Esophagus squamous epithelium (tissue), 5 donors: ENCODE measurements at regions not wholly inside any gene's neighbourhood (a gene's known extent, or its start where the extent isn't known, plus 50 kb on each side); places are given as distances from the start of the nearest gene placed in this dataset.

Source experiments
- DNase-seq: peaks from one replicate; lab custom pipeline; 2025; lab: John Stamatoyannopoulos, UW
- H3K27ac ChIP-seq, 4 donors: fragments of 200-600 bp; sonication (generic); one replicate each; pipeline ENCODE4 v1.5.1; 2016 to 2019; ENCODE audit warnings: mild to moderate bottlenecking in 1 of 4
- H3K27me3 ChIP-seq, 4 donors: fragments of 200-600 bp; sonication (generic); 1 replicate in 3 of 4; 2 replicates in 1 of 4; pipeline versions ENCODE4 v1.5.1 to v1.6.0; 2017 to 2021; ENCODE audit warnings: antibody characterized with exemption in 1 of 4
- H3K36me3 ChIP-seq, 3 donors: fragments of 200-600 bp; sonication (generic); one replicate each; pipeline ENCODE4 v1.5.1; 2016 to 2019
- H3K4me1 ChIP-seq, 3 donors: fragments of 200-600 bp; sonication (generic); one replicate each; pipeline ENCODE4 v1.5.1; 2017 to 2019
- H3K4me3 ChIP-seq, 4 donors: fragments of 200-600 bp; sonication (generic); 1 replicate in 3 of 4; 2 replicates in 1 of 4; pipeline ENCODE4 v1.5.1; 2016 to 2019; ENCODE audit warnings: mild to moderate bottlenecking in 2 of 4, moderate library complexity in 1 of 4
- H3K9me3 ChIP-seq, 3 donors: fragments of 200-600 bp; sonication (generic); one replicate each; pipeline ENCODE4 v1.5.1; 2016 to 2019
- POLR2A ChIP-seq, 4 donors: fragments of 450-650 bp; IDR thresholded peaks; one replicate each; pipeline ENCODE4 v1.6.1; 2017; ENCODE audit warnings: antibody characterized with exemption in 4 of 4, mild to moderate bottlenecking in 4 of 4, moderate library complexity in 3 of 4
- WGBS, 2 donors: methylation state at CpG; one replicate each; pipeline ENCODE4 v1.1.5; 2018; 5-methylcytosine and 5-hydroxymethylcytosine counted together
- intact Hi-C: fragments of 100-400 bp; cut with DNase I; formaldehyde crosslinking; loops from one replicate; pipeline ENCODE4 v1.15.0; 2022
- TF ChIP-seq, protein P1 (sequence below), 6 experiments: fragments of 450-650 bp in 4 of 6; fragments of 200-600 bp in 2 of 6; sonication (generic) in 2 of 6; IDR thresholded peaks; one replicate each; pipeline ENCODE4 v1.5.1; 2016 to 2019; ENCODE audit warnings: antibody characterized with exemption in 6 of 6, mild to moderate bottlenecking in 4 of 6, moderate library complexity in 4 of 6
- donor health status: DM: yes; HTN: yes; CAD: no.

DNA sequence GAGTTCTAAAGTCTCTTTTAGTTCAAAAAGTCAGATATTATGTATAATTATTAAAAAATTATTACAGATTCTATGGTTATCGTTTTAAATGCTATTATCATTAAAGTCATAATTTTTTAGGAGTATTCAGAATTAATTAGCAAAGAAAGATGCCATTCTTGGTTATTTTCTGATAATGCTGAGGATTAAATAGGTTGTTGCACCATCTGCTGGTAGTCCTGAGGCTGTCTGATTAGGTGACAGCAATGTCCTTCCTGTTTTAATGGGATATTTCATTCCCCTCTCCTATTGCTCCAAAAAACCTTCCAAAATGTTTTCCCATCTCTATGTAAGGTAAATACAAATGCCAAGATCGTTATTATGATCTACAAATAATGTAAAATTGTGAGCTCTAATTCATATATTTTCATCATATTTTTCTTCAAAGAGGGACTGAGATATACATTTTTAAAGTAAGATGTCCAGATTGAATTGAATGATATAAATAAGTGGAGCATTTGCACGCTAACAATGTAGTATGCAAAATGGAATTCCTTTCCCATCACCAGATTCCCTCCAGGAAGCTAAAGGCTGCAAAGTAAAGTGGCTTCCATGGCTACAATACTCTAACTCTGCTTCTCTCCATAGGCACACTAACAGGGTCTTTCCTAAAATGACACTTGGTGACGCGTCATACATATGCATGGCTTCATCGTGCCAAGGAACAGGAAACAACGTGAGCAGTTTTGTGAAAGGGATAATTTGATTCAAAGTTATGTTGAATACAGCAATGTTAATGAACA lies 58.8 kb upstream of the AKR1E2 start:
- 34 to 45% methylated on average over 7 of the region's 7 CpGs for WGBS, 2 donors
- DNase-seq = no peak
- Histone ChIP-seq H3K27ac (peak overlapping the region in 3 of 4 donors; percentile 32 to 62 (median 49)), H3K4me1 (peaks cover 7 to 53% (median 9%) of the 10 kb centered on the region in 3 donors), H3K9me3 (no peaks in the 10 kb centered on the region), H3K27me3 (no peaks in the 10 kb centered on the region), H3K36me3 (no peaks in the 10 kb centered on the region), H3K4me3 (no peak overlapping the region)
- TF ChIP-seq, protein P1, sequence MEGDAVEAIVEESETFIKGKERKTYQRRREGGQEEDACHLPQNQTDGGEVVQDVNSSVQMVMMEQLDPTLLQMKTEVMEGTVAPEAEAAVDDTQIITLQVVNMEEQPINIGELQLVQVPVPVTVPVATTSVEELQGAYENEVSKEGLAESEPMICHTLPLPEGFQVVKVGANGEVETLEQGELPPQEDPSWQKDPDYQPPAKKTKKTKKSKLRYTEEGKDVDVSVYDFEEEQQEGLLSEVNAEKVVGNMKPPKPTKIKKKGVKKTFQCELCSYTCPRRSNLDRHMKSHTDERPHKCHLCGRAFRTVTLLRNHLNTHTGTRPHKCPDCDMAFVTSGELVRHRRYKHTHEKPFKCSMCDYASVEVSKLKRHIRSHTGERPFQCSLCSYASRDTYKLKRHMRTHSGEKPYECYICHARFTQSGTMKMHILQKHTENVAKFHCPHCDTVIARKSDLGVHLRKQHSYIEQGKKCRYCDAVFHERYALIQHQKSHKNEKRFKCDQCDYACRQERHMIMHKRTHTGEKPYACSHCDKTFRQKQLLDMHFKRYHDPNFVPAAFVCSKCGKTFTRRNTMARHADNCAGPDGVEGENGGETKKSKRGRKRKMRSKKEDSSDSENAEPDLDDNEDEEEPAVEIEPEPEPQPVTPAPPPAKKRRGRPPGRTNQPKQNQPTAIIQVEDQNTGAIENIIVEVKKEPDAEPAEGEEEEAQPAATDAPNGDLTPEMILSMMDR (IDR thresholded peaks at IDR 0.05) = peak; percentile 29 to 84 (median 68)
- TF ChIP-seq POLR2A (IDR thresholded peaks at IDR 0.05) = no peak
- intact Hi-C loops = loop anchor here (5.0 to 10.0 kb wide), 3 partner anchors 112 to 985 kb away; no protein-coding TSS in a partner anchor

DNA sequence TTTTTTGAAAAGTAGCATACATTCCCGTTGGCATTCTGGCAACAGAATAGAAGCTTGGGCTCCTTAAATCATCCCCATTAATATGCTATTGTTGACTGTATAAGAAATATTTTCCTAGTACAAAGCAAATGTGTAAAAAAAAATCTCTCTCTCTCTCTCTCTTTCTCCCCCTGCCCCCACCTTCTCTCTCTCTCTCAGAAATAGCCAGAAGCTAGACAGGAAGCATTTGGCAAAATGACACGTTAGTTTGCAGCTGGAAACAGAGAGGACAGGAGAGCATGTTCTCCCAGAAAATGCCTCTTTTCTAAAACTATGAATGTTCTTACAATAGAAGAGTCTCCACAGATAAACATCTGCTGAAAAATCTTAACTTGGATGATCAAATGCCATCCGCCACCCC lies 59.6 kb upstream of the AKR1E2 start:
- Histone ChIP-seq H3K27ac (peak overlapping the region; percentile 3 to 62 (median 40)), H3K9me3 (no peaks in the 10 kb centered on the region), H3K27me3 (no peaks in the 10 kb centered on the region), H3K36me3 (no peaks in the 10 kb centered on the region), H3K4me1 (peaks cover 7 to 48% (median 9%) of the 10 kb centered on the region in 3 donors), H3K4me3 (no peak overlapping the region)
- no peak for DNase-seq
- WGBS, 2 donors = 42 to 48% methylated on average over 3 of the region's 3 CpGs
- TF ChIP-seq POLR2A (IDR thresholded peaks at IDR 0.05) = no peak
- TF ChIP-seq, protein P1 (IDR thresholded peaks at IDR 0.05) = no peak
- intact Hi-C loops = loop anchor here (5.0 to 10.0 kb wide), 3 partner anchors 112 to 984 kb away; no protein-coding TSS in a partner anchor

DNA sequence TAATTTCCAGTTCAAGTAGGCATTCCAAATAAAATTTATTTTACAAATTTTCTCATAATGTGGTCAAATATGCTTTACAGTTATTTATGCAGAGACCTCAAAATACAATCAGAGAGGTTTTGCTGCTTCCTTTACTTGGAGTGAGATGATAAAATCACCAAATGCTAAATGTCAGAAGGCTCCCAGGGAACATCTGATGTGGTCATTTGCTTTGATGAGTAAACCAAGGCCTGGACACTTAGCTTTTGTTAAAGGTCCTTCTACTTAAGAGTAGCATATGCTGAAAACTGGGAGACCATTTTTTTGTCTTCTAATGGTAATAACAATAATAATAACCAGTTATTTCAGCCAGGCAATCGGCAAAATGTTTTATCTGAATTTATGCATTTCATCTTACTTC lies 60.6 kb upstream of the AKR1E2 start:
- WGBS, 2 donors = 69 to 89% methylated on average over 1 of the region's 1 CpG
- TF ChIP-seq POLR2A (IDR thresholded peaks at IDR 0.05) = no peak
- TF ChIP-seq, protein P1 (IDR thresholded peaks at IDR 0.05) = no peak
- intact Hi-C loops = loop anchor here (5.0 to 10.0 kb wide), 3 partner anchors 111 to 983 kb away; no protein-coding TSS in a partner anchor
- Histone ChIP-seq H3K9me3 (no peaks in the 10 kb centered on the region), H3K36me3 (no peaks in the 10 kb centered on the region), H3K4me3 (no peak overlapping the region), H3K27me3 (no peaks in the 10 kb centered on the region), H3K4me1 (peaks cover 7 to 38% (median 9%) of the 10 kb centered on the region in 3 donors), H3K27ac (peak overlapping the region in 1 of 4 donors; percentile 4)
- no peak for DNase-seq

DNA sequence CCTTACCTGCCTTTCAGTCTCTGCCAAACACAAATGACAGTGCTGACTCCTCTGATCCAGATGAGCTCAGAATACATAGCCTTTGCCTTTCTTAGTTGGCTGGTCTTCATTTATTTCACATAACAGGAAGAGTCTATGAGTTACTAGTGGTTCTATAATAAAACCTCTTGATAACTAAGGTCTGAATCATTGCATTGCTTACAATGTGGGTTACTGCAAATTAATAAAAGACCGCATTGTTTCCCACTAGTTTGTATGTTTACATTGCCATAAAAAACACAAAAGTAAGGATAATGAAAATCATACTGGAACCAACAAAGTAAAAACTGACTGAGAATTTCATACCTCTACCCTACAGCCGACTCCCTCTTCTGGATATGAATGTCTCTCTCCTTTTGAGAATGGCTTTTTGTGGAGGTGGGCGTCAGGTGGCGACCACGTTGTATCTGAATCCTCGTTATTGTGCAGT lies 62.0 kb upstream of the AKR1E2 start:
- peaks cover 7 to 35% (median 9%) of the 10 kb centered on the region in 3 donors for H3K4me1 ChIP-seq
- H3K4me3 ChIP-seq = no peak overlapping the region
- DNase-seq = no peak
- H3K9me3 ChIP-seq = no peaks in the 10 kb centered on the region
- WGBS, 2 donors = 66 to 68% methylated on average over 6 of the region's 6 CpGs
- peak overlapping the region in 1 of 4 donors; percentile 9 for H3K27ac ChIP-seq
- intact Hi-C loops = loop anchor here (10.0 kb wide), 2 partner anchors 109 to 229 kb away; no protein-coding TSS in a partner anchor
- H3K36me3 ChIP-seq = no peaks in the 10 kb centered on the region
- H3K27me3 ChIP-seq = no peaks in the 10 kb centered on the region
- TF ChIP-seq POLR2A (IDR thresholded peaks at IDR 0.05) = no peak
- TF ChIP-seq, protein P1 (IDR thresholded peaks at IDR 0.05) = no peak

DNA sequence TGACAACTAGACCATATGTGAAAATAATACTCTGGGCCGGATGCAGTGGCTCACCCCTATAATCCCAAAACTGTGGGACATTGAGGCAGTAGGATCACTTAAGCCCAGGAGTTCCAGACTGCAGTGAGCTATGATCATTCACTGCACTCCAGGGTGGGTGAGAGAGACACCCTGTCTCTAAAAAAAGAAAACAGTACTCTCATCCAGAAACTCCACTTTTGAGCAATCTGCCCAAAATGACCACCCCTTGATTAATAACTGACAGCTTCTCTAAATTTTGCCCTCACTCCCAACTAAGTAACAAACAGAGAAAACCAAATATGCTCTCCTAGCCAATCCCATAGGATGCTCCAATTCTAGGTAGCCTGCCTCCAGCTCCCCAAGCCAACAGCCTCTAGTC lies 62.5 kb upstream of the AKR1E2 start:
- H3K36me3 ChIP-seq = no peaks in the 10 kb centered on the region
- H3K27ac ChIP-seq = no peak overlapping the region
- no peaks in the 10 kb centered on the region for H3K27me3 ChIP-seq
- DNase-seq = no peak
- peaks cover 7 to 35% (median 9%) of the 10 kb centered on the region in 3 donors for H3K4me1 ChIP-seq
- TF ChIP-seq POLR2A (IDR thresholded peaks at IDR 0.05) = no peak
- TF ChIP-seq, protein P1 (IDR thresholded peaks at IDR 0.05) = no peak
- no peak overlapping the region for H3K4me3 ChIP-seq
- H3K9me3 ChIP-seq = no peaks in the 10 kb centered on the region
- WGBS, 2 donors = 90 to 100% methylated on average over 1 of the region's 1 CpG
- intact Hi-C loops = loop anchor here (10.0 kb wide), 2 partner anchors 109 to 229 kb away; no protein-coding TSS in a partner anchor
